ENCODE measurements at regions not wholly inside any gene's neighbourhood (a gene's known extent, or its start where the extent isn't known, plus 50 kb on each side); places are given as distances from the start of the nearest gene placed in this dataset.

- TF ChIP-seq CTCF (conservative IDR thresholded peaks at IDR 0.05; ENCODE audit: low read depth, low read length) (no peak), EZH2 (IDR thresholded peaks at IDR 0.05; ENCODE audit: borderline replicate concordance, low read depth, low read length, poor library complexity, severe bottlenecking) (no peak)
These were observed 1318.4 kb downstream of the TMEM121 start for GRCh38 chr14:106844608-106845285.
